ENCODE measurements at regions not wholly inside any gene's neighbourhood (a gene's known extent, or its start where the extent isn't known, plus 50 kb on each side); places are given as distances from the start of the nearest gene placed in this dataset.
"Not testable (repeated sequence)": the region's sequence is repeated elsewhere in the genome, so short reads cannot be mapped to it uniquely, and the experiment has no call there.

GRCh38 chr1:206297145-206298031 is 94.0 kb downstream of the SRGAP2 start:
- DNase-seq (ENCODE audit: low read depth); H3K36me3 ChIP-seq (ENCODE audit: control insufficient read depth, insufficient read depth, low read length); FAIRE-seq; H3K27me3 ChIP-seq (ENCODE audit: control insufficient read depth, insufficient read depth, low read length); H3K4me3 ChIP-seq (ENCODE audit: low read depth, low read length): not testable (repeated sequence)

DNA sequence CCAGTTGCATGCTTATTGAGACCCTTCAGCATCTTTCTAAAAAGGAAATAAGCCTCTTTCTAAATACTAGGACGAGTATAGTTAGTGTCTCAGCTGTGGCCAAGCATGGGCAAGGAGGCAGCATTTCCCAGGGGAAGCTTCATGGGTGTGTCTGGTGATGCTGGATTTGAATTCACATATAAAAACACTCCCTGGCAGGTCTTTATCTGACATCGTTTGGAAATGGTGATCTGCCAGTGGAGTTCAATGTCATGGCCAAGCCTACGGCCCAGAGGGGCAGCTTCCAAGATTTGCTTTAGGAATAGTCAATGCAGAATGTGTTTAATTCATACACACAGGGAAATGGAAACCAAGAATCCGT is 94.7 kb downstream of the SRGAP2 start:
- DNase-seq (ENCODE audit: low read depth); H3K36me3 ChIP-seq (ENCODE audit: control insufficient read depth, insufficient read depth, low read length); H3K4me3 ChIP-seq (ENCODE audit: low read depth, low read length); FAIRE-seq; H3K27me3 ChIP-seq (ENCODE audit: control insufficient read depth, insufficient read depth, low read length): not testable (repeated sequence)

DNA sequence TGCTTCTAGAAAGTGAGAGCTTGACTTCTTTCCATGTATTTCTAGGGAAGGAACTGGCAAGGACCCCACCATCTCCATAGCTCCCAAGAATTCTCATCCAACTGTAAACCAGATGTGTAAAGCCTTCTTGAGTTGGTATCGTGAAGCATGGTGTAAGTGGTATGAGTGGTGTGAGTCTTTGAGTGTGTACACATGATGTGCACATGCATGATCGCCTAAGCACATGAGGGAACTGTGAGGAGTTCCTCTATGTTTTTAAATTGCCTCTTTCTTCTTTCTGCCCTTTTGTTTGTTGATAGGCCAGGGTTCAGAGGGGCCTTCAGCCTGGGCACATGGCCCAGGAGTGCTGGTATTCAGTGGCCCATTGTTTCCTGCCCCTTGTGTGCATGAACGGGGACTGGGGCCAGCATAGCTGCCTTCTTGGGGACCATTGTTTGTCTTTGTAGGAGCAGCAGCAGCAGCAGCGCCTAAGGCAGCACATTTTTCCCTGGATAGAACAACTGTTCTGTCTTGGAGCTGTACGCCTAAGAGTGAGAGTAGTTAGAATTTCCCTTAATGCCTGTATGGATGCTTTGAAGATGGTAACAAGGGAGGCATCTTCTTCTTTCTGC is 95.9 kb downstream of the SRGAP2 start:
- not testable (repeated sequence) for H3K27me3 ChIP-seq (ENCODE audit: control insufficient read depth, insufficient read depth, low read length); FAIRE-seq; DNase-seq (ENCODE audit: low read depth); H3K36me3 ChIP-seq (ENCODE audit: control insufficient read depth, insufficient read depth, low read length); H3K4me3 ChIP-seq (ENCODE audit: low read depth, low read length)

- not testable (repeated sequence) for H3K4me3 ChIP-seq (ENCODE audit: low read depth, low read length); H3K27me3 ChIP-seq (ENCODE audit: control insufficient read depth, insufficient read depth, low read length); H3K36me3 ChIP-seq (ENCODE audit: control insufficient read depth, insufficient read depth, low read length); FAIRE-seq; DNase-seq (ENCODE audit: low read depth)
These were observed 96.6 kb downstream of the SRGAP2 start for GRCh38 chr1:206299942-206300341.

- DNase-seq (ENCODE audit: low read depth), result peak; percentile 30
- H3K27me3 ChIP-seq (ENCODE audit: control insufficient read depth, insufficient read depth, low read length); H3K36me3 ChIP-seq (ENCODE audit: control insufficient read depth, insufficient read depth, low read length); H3K4me3 ChIP-seq (ENCODE audit: low read depth, low read length); FAIRE-seq: not testable (repeated sequence)
These were observed 98.7 kb downstream of the SRGAP2 start for GRCh38 chr1:206302056-206302455.

DNA sequence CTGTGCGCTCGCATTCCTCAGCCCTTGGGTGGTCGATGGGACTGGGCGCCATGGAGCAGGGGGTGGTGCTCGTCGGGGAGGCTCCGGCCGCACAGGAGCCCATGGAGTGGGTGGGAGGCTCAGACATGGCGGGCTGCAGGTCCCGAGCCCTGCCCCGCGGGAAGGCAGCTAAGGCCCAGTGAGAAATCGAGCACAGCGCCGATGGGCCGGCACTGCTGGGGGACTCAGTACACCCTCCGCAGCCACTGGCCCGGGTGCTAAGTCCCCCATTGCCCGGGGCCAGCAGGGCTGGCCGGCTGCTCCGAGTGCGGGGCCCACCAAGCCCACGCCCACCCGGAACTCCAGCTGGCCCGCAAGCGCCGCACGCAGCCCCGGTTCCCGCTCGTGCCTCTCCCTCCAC is 104.1 kb downstream of the SRGAP2 start:
- H3K27me3 ChIP-seq (ENCODE audit: control insufficient read depth, insufficient read depth, low read length); H3K36me3 ChIP-seq (ENCODE audit: control insufficient read depth, insufficient read depth, low read length); H3K4me3 ChIP-seq (ENCODE audit: low read depth, low read length); DNase-seq (ENCODE audit: low read depth); FAIRE-seq: not testable (repeated sequence)

DNA sequence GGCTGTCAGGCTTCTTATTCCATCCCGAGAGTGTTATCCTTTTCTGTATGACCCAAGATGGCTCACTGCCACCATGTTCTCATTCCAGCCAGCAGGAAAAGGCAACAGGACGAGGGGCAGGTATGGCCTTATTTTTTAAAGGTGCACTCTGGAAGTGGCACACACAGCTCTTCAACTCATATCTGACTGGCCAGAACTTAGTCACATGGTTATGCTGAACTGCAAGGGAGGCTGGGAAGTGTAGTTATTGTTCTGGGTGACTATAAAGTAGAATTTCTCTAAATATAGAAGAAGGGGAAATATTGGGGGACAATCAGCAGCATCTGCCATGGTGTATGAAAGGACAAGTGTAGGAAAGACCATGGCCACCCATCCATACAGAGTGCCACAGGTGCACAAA is 107.6 kb downstream of the SRGAP2 start:
- not testable (repeated sequence) for H3K36me3 ChIP-seq (ENCODE audit: control insufficient read depth, insufficient read depth, low read length); H3K4me3 ChIP-seq (ENCODE audit: low read depth, low read length); DNase-seq (ENCODE audit: low read depth); H3K27me3 ChIP-seq (ENCODE audit: control insufficient read depth, insufficient read depth, low read length); FAIRE-seq

DNA sequence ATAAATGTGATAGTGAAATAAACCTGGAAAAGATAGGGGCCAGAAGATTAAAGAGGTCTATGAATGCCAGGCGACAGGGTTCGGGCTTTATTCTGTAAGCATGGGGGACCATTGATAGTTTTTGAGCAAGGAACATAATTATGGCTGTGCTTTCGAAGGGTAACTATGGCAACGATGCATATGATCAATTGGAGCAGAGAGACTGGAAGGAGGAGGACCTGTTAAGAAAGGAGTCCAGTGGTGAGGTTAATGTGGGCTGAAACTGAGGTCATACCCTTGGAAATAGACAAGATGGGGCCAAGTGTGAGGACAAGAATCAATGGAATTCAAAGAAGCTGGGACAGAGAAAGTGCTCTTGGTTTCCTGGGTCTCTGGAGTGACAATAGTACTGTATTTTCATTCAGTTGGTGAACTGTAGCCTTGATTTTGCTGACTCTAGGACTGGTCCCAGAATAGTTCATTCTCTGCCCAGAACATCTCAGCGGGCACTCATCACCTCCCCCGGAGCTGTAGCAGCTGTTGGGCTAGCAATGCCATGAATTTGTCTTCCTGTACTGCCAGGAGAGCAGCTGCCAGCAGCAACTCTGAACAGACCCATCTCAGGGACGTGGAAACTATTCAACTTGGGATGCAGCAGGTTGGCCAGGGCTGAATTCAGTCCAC is 108.4 kb downstream of the SRGAP2 start:
- H3K27me3 ChIP-seq (ENCODE audit: control insufficient read depth, insufficient read depth, low read length); DNase-seq (ENCODE audit: low read depth); FAIRE-seq; H3K36me3 ChIP-seq (ENCODE audit: control insufficient read depth, insufficient read depth, low read length); H3K4me3 ChIP-seq (ENCODE audit: low read depth, low read length): not testable (repeated sequence)

- FAIRE-seq; H3K36me3 ChIP-seq (ENCODE audit: control insufficient read depth, insufficient read depth, low read length); DNase-seq (ENCODE audit: low read depth); H3K27me3 ChIP-seq (ENCODE audit: control insufficient read depth, insufficient read depth, low read length); H3K4me3 ChIP-seq (ENCODE audit: low read depth, low read length): not testable (repeated sequence)
These were observed 108.9 kb downstream of the SRGAP2 start for GRCh38 chr1:206312274-206312665.

- H3K4me3 ChIP-seq (ENCODE audit: low read depth, low read length); DNase-seq (ENCODE audit: low read depth); H3K36me3 ChIP-seq (ENCODE audit: control insufficient read depth, insufficient read depth, low read length); FAIRE-seq; H3K27me3 ChIP-seq (ENCODE audit: control insufficient read depth, insufficient read depth, low read length): not testable (repeated sequence)
These were observed 111.8 kb downstream of the SRGAP2 start for GRCh38 chr1:206314951-206315636.

- not testable (repeated sequence) for DNase-seq (ENCODE audit: low read depth); FAIRE-seq; H3K27me3 ChIP-seq (ENCODE audit: control insufficient read depth, insufficient read depth, low read length); H3K36me3 ChIP-seq (ENCODE audit: control insufficient read depth, insufficient read depth, low read length); H3K4me3 ChIP-seq (ENCODE audit: low read depth, low read length)
These were observed 113.6 kb downstream of the SRGAP2 start for GRCh38 chr1:206316901-206317300.

DNA sequence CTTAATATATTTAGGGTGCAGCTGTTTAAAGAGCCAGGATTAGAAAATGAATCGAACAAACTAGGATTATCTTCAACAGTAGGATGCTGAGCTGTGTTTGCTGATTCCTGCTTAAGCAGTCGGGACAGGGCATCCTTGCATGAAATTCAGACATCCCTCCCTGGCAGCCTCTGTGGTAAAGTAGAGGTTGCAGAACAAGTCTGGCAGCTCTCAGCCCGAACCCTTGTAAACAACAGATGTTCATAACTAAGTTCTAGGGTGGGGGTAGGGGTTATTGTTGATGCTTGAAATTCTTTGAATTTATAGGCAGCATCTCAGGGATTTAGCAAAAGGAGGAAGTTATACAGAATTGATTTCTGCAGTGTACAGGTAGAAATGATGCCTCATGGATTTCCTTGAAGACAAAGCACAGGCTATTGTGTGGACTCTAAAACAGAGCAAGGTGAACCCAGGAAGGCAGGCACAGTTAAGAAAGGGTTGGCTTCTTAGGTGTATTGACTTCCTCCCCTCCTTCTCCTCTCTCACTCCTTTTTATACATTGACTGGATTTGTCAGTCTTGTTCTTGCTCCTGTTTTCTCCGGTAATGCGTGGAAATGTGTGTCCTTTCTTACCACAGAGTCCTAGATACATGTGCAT is 114.7 kb downstream of the SRGAP2 start:
- not testable (repeated sequence) for H3K36me3 ChIP-seq (ENCODE audit: control insufficient read depth, insufficient read depth, low read length); H3K4me3 ChIP-seq (ENCODE audit: low read depth, low read length); DNase-seq (ENCODE audit: low read depth); H3K27me3 ChIP-seq (ENCODE audit: control insufficient read depth, insufficient read depth, low read length); FAIRE-seq

DNA sequence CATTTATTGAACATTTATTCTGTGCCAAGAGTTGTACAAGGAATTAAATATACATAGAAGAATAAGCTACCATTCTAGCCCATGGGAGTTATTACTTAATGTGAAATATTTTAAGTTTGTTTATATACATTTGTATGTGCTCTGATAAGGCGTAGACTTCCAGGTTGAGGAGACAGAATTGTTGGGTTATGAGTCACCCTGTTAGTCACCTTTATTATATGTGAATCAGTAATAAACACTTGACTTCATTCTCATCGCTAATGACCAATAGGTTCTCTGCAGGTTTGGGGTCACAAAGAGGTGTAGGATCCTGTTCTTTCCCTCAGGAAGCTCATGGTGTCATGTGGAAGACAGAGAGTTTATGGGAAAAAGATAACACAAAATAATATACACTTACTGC is 116.9 kb downstream of the SRGAP2 start:
- not testable (repeated sequence) for DNase-seq (ENCODE audit: low read depth); FAIRE-seq; H3K27me3 ChIP-seq (ENCODE audit: control insufficient read depth, insufficient read depth, low read length); H3K4me3 ChIP-seq (ENCODE audit: low read depth, low read length); H3K36me3 ChIP-seq (ENCODE audit: control insufficient read depth, insufficient read depth, low read length)
